Coronary artery (tissue), 2 donors: ENCODE measurements at regions not wholly inside any gene's neighbourhood (a gene's known extent, or its start where the extent isn't known, plus 50 kb on each side); places are given as distances from the start of the nearest gene placed in this dataset.

Source experiments
- DNase-seq: peaks from one replicate; pipeline ENCODE4 v3.0.0-alpha.2; 2017; ENCODE audit warnings: low spot score
- H3K27ac ChIP-seq, 2 donors: fragments of 200-600 bp; sonication (generic); one replicate each; pipeline ENCODE4 v1.5.1; 2016 to 2019
- H3K4me3 ChIP-seq: fragments of 200-600 bp; sonication (generic); 2 replicates; pipeline ENCODE4 v1.5.1; 2016; ENCODE audit warnings: mild to moderate bottlenecking, moderate library complexity
- CTCF ChIP-seq: fragments of 200-600 bp; sonication (generic); IDR thresholded peaks from one replicate; pipeline ENCODE4 v1.5.1; 2019; ENCODE audit warnings: antibody characterized with exemption

GRCh38 chr15:95968856-95969255 is 361.6 kb upstream of the NR2F2 start:
- no peak overlapping the region for H3K4me3 ChIP-seq
- no peak overlapping the region for H3K27ac ChIP-seq
- TF ChIP-seq CTCF = no peak
- no peak for DNase-seq

- H3K4me3 ChIP-seq = no peak overlapping the region
- no peak overlapping the region for H3K27ac ChIP-seq
- no peak for DNase-seq
- no peak for TF ChIP-seq CTCF
Measured at GRCh38 chr15:95970326-95970725, 360.2 kb upstream of the NR2F2 start.

- no peak for TF ChIP-seq CTCF
- DNase-seq = no peak
- Histone ChIP-seq H3K4me3 (peak overlapping the region; percentile 6), H3K27ac (peak overlapping the region in 1 of 2 donors; percentile 16)
Measured at GRCh38 chr15:95972041-95972553, 358.4 kb upstream of the NR2F2 start.

- TF ChIP-seq CTCF = no peak
- DNase-seq = no peak
Measured at GRCh38 chr15:95972812-95973211, 357.7 kb upstream of the NR2F2 start.

GRCh38 chr15:95973566-95974256 is 356.8 kb upstream of the NR2F2 start:
- Histone ChIP-seq H3K27ac (no peak overlapping the region), H3K4me3 (no peak overlapping the region)
- no peak for TF ChIP-seq CTCF
- no peak for DNase-seq

More at GRCh38 chr15:95972812-95973211, 357.7 kb upstream of the NR2F2 start:
- Histone ChIP-seq H3K27ac (no peak overlapping the region), H3K4me3 (no peak overlapping the region)

- Histone ChIP-seq H3K27ac (no peak overlapping the region), H3K4me3 (no peak overlapping the region)
- no peak for TF ChIP-seq CTCF
- no peak for DNase-seq
Measured at GRCh38 chr15:95975212-95975611, 355.3 kb upstream of the NR2F2 start.

GRCh38 chr15:95979286-95979685 is 351.2 kb upstream of the NR2F2 start:
- no peak for DNase-seq
- H3K4me3 ChIP-seq = no peak overlapping the region
- no peak for TF ChIP-seq CTCF
- no peak overlapping the region for H3K27ac ChIP-seq
